ENCODE measurements at regions not wholly inside any gene's neighbourhood (a gene's known extent, or its start where the extent isn't known, plus 50 kb on each side); places are given as distances from the start of the nearest gene placed in this dataset.
A peak's percentile ranks its signal among the peaks of the same experiment; 100 is the strongest.

DNA sequence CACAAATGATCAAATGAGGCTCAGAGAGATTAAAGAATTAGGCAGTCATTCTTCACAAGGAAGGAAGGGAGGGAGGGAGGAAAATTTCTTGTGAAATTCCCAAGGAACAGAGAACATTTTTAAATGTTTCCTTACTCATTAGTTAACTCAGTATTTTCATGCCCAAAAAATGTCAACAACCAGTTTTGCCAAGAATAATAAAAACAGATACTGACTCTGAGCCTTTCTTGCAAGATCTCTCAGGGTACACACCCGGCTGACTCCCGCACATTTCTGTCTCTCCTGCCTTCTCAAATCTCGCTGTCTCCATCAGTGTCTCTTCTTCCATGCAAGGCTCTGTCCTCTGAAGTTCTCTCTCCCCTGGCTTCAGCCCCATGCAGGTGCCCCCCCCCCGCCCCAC lies 265.9 kb downstream of the TJP1 start:
- no peak for DNase-seq (ENCODE audit: low read depth in 2 of 2)

DNA sequence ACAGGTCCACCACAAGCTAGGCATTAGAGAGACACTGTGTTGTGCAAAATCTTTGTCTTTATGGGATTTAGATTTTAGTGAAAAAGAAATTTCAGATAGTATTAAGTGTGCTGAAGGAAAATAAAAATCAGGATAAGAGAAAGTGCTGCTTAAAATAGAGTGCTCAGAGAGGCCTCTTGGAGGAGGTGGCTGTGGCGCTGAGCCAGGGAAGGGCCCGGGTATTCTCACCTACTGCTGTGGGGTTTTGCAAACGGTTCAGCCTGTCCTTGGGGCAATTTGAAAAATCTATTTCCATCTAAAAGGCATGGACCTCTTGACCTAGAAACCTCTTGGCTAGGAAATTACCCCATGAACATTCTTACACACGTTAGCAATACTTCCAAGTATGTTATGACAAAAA lies 267.7 kb downstream of the TJP1 start:
- no peak for DNase-seq (ENCODE audit: low read depth in 2 of 2)

DNA sequence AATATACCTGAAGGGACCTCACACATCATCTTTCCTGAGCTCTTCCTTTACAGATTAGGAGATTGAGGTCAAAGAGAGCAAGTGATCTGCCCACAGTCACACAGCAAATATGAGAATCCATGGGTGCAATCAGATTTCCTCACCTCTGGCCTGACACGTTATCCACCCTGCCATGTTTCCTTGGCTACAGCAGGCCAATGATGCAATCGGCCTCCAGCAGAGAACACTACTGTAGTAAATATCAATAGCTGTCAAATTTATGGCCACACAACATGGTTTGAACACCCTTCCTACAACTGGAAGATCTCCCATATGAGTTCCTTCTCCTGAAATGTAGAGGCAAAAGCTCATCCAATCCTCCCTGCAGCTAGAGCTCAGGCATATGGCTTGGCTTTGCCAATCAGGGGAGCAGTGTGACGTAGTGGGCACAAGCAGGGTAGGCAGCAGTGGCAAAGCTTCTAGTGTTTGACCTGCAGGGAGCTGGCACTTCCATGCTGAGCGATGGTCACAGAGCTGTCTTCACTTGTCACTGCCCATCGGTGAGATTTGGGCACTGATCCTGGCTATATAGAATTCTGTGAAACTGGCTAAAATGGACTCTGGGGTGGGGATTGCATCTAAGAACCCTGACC lies 271.3 kb downstream of the TJP1 start:
- DNase-seq (ENCODE audit: low read depth in 2 of 2): no peak

DNA sequence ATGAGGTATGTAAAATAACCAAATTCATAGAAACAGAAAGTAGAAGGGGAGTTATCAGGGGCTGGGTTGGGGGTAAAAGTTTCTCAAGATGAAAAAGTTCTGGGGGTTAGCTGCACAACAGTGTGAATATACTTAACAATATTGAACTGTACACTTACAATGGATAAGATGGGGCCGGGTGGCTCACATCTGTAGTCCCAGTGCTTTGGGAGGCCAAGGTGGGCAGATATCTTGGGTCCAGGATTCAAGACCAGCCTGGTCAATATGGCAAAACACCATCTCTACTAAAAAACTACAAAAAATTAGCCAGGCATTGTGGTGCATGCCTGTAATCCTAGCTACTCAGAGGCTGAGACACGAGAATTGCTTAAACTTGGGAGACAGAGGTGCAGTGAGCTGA lies 274.3 kb downstream of the TJP1 start:
- no peak for DNase-seq (ENCODE audit: low read depth in 2 of 2)

DNA sequence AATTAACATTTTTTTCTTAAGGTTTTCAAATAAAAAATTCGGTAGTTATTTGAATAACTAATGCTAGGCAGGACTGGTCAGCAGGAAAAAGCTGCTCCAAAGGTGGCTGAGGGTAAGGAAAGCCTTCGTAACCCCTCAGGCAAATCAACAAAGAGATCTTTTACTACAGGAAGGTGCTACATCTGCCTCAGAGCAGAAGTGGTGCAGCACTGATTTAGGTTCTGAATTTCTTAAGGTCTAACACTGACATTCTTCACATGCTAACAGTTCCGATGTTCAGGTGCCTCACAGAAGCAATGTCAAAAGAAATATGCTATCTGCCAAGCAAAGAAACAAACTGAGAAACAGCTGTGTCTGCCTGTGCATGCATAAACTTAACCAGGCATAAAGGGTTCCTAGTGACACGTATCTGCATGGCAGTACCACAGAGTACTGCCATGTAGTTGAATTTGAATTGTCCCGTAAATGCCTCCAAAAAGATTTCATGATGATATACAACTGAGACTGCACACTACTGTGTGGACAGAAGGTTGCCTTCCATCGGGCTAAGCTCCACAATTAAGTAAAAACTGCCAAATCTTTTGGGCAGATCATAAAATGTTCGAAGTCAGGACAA lies 275.0 kb upstream of the NSMCE3 start:
- DNase-seq (ENCODE audit: low read depth in 2 of 2): no peak

DNA sequence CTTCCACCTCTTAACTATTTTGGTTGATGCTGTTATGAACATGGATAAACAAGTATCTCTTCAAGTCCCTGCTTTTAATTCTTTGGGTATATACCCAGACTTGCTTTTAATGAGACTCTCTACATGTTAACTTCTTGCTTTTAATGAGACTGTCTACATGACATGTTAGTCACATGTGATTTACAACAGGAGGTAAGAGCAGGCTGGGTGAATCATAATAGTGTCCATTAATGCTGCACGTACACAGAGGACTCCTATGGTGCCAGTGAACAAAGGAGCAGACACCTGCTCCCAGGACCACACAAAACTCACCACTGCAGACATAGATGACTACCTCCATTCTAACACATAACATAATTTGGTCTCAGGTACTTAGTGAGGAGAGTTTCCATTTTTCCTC lies 273.4 kb upstream of the NSMCE3 start:
- DNase-seq (ENCODE audit: low read depth in 2 of 2): no peak

DNA sequence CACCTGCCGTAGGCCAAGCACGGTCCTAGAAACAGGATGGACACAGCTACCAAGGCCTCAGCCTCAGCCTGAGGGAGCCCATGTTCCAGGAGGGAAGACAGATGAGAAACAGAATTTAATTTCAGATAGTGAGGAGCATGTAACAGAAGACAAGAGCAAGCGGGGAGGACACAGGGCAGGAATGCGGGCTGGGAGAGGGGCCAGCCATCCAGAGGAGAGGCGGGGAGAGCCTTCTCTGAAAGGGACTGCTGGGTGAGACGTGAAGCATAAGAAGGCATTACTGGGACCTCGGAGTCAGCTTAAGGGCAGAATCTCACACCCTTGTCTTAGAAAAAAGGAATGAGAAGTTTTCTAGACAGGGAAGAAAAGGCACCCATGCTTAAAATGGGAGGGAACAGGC lies 271.7 kb upstream of the NSMCE3 start:
- no peak for DNase-seq (ENCODE audit: low read depth in 2 of 2)

DNA sequence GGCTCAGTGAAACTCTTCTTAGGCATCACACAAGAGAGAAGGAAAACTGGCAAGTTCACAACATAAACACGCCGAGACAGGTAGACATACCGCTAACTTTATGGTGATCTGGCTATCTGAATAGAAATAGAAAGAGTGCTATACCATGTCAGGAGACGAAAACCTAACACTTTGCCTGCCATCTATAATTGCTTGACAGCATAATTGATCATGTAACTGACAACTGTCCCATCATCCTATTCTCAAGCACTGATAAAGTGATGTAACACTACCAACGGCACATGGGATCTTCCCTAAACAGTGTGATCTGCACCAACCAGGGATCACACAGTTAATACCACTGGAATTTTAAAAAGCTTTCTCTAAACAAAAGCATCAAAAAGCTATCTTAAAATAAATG lies 270.9 kb upstream of the NSMCE3 start:
- no peak for DNase-seq (ENCODE audit: low read depth in 2 of 2)

DNA sequence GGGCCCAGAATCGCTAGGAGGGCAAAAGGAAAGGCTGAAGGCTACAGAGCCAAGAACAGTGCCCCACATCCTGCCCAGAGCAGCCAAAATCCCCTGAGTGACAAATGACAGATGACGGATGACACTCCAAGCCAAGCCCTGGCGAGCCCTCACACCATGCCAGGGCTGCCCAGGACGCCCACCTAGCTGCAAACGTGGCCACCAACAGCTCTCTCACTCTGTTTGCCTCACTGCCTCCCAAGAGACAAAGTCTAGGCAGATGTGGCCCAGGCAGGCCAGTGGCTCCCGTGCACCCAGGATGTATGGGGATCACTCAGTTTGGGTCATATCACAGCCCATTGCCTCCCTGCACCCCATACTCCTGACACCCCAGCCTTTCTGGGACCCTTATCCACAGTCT lies 270.1 kb upstream of the NSMCE3 start:
- DNase-seq (ENCODE audit: low read depth in 2 of 2): no peak

DNA sequence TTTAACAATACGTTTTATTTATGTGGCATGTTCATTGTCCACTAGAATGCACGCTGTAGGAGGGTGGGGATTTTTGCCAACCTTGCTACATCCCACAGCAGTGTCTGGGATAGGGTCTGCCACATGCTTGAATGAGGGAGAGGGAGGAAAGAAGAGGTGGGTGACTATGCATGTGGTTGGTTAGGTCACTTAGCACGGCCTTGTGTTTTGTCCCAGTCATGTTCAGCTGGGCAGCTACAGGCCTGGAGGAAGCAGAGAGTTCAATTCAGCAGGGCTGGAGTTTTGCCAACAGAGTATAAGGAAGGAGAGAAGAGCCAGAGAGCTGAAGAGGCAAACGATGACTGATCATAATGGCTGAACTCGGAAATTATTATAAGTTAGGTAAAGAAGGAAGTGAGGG lies 268.4 kb upstream of the NSMCE3 start:
- DNase-seq (ENCODE audit: low read depth in 2 of 2): peak in 1 of 2 donors; percentile 7

DNA sequence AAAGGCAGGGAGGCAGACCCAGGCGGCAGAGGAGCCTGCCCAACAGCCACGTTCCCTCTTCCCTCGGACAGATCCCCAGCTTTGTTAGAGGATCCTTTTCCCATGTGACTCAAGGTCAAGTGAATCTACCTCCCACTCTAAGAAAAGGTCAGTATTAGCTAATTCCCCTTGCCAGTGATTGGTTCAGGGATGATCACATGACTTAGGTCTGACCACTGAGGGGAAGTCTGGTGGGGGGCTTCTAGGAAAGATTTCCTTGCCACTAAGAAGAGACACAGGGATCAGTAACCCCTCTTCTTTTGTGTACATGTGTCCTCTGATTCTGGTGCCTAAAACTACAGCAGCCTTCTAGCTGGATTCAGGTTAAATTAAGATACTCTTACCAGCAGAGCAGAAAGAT lies 266.3 kb upstream of the NSMCE3 start:
- DNase-seq (ENCODE audit: low read depth in 2 of 2): no peak

DNA sequence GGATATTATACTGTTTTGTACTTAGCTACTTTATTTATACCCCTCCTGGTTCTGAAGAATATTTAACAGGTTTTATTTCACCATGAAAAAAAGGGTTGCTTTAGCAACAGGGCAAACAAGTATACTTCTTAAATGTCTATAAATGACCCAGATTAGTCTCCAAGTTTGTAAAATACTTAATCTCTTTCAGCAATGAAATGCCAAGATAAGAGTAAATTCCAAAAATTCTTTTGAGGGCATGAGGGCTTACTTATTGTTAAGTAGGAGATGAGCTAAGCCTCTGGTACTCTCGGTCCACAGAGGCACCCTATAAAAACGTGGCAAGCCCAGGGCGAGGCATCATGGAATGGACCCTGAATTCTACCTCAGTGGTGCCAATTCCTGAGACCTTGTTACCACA lies 264.8 kb upstream of the NSMCE3 start:
- DNase-seq (ENCODE audit: low read depth in 2 of 2): no peak

DNA sequence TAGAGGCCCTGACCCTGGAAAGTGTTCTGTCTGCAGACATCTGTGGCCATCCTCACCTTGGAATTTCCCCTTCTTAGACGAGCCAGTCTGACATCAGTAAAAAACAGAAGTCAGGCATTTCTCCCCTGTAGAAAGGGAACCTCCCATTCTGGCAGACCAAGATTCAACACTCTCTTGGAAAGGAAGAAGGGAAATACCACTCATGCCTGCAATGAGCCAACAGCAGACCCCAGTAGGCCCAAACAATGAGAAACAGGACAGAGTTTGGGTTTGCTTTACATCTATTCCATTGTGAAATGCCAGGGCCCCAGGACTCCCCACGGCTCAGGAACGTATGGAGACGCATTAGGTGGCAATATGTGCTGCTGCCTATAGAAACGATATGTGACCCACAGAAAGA lies 264.0 kb upstream of the NSMCE3 start:
- peak; percentile 3 to 20 for DNase-seq (ENCODE audit: low read depth in 2 of 2)

DNA sequence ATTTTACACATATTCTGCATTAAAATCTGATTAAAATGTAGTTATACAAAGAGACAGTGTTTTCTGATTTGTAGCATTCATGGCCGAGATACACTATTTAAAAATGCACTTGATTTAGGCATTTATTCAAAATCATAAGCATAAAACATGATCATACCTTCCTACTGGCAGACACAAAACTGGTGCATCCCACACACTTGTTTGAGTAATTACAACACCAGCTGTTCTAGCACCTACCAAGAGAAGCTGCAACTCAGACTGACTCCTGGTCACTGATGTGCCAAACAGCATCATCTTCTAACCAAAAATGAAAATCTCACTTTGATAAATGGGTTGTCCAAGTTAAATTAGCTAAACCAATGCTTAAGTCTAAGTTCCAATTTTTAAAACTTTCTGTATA lies 262.7 kb upstream of the NSMCE3 start:
- no peak for DNase-seq (ENCODE audit: low read depth in 2 of 2)

DNA sequence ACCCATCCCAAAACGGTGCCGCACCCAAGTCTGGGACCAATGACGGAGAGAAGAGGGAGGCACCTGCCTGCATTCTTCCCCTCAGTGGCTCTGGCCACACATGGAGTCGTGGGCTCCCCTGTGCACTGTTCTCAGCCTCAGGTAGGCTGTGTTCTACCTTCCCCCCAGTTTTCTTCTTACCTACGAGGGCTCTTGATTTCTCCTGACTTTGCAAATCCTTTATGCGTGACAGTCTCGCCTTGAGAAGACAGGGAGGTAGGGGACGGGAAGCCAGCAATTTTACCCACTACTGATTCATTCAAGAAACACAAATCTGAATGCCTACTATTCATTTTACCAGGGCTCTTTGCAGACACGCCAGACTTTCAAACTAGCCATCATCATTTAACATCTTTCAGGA lies 261.3 kb upstream of the NSMCE3 start:
- DNase-seq (ENCODE audit: low read depth in 2 of 2): no peak

DNA sequence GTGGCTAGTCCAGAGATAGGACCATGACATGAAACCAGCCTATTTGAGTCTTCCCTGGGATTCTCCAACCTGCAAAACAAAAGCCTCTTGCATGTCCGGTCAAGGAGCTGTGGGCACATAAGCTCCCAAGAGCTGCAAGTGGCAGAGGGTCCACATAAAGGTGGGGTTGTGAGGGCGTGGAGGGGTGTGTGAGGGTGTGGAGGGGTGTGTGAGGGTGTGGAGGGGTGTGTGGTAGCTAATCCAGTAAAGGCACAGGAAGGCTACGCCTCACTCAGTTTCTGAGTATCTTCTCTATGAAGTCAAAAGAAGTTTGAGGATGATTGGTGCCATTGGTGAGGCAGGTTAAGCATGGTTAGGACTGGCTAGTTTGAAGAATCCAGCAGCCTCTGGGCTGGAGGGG lies 259.4 kb upstream of the NSMCE3 start:
- no peak for DNase-seq (ENCODE audit: low read depth in 2 of 2)

DNA sequence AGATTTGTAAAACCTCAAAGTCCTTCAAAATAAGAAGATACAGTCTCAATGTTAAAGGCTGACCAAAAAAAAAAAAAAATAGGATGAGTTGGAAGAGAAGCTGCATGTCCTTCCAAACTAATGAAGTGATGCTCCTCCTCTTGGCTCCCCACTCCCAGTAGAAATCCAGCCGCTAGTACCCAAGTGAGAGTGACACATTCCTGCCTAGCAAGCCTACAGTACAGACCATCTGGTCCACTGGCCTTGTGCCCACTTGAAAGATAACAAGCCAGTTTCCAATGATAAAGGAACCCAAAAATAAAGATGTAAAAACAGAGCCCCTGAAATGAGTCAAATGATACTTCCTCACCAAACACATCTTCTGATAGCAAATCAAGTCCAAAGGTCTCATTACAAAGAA lies 258.7 kb upstream of the NSMCE3 start:
- DNase-seq (ENCODE audit: low read depth in 2 of 2): no peak

DNA sequence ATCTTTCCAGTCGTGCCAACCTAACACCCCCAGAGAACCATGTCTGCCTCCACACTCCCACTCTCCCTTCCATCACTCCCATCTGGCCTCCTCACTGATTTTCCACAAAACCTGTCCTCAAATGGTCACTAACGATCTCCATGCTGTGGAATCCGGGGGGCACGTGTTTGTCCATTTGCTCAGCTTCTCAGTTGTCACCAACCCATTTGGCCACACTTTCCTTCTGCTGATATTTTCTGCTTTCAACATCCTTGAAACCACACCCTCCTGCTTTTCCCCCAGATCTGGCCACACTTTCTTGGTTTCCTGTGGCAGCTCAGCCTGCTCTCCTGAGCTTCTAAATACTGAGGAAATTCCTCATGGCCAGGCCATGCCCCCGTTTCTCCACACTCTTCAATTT lies 257.2 kb upstream of the NSMCE3 start:
- no peak for DNase-seq (ENCODE audit: low read depth in 2 of 2)

DNA sequence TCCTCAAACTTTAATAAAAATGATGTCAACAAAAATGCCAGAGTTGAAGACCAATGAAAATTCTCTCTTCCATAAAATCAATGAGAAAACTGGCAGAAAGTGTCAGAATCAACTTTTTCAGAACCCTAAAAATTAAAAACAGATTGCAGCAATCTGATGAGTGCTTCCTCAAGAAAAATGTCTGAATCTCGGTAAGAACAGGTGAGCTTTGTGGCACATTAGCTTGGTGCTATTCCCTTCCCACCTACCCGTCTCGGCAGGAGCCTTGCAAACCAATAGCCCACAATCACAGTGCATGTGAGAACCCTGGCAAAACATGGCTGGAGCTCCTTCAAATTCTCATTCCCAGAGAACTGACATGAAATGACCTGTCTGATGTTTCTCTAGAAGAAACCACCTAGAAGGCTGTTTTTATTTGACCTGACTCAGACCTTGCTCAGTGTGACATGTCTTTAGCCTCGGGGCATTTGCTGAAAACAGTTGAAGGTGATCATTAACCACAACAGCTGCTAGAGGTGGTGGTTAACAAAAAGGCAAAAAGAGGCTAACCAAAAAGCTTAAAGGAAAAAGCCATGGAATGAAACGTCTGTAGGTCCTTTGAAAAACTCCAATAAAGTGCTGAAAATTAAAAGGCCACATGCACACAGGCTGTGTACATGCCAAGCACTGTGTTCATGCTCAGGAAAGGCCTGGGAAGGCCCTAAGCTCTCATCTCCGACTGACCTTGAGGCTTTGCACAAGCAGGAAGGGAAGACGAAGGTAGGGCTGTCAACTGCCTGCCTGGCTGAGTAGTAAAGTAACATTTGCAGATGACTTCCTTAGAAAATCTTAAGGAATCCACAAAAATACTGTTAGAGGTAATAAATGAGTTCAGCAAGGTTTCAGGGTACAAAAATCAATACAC lies 253.0 kb upstream of the NSMCE3 start:
- DNase-seq (ENCODE audit: low read depth in 2 of 2): no peak

DNA sequence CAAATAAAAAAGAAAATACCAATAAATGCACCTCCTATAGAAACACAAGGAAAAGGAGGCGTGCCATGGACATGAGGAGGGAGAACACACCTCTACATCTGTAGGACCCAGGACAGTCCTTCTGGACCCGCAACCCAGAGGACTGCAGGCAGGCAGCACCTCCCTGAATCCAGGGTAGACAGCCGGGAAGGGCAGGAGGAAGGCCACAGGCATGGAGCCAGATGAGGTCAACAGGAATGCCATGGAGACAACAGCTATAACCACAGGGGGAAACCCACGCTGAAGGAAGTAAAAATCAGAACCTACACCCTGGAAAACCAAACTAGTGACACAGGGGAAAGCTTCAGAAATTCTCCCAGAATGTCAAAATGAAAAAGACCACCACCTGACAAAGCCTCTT lies 248.8 kb upstream of the NSMCE3 start:
- peak; percentile 41 to 47 for DNase-seq (ENCODE audit: low read depth in 2 of 2)

DNA sequence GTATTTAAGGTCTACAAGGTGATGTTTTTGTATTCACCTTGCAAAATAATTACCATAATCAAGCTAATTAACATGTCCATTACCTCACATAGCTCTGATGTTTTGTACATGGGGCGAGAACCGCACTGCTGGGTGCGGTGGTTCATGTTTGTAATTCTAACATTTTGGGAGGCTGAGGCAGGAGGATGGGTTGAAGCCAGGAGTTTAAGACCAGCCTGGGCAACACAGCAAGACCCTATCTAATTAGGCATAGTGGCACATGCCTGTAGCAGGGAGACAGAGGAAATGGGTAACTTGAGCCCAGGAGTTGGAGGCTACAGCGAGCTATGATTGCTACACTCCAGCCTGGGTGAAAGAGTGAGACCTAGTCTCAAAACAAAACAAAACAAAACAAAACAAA lies 248.2 kb upstream of the NSMCE3 start:
- DNase-seq (ENCODE audit: low read depth in 2 of 2): no peak

DNA sequence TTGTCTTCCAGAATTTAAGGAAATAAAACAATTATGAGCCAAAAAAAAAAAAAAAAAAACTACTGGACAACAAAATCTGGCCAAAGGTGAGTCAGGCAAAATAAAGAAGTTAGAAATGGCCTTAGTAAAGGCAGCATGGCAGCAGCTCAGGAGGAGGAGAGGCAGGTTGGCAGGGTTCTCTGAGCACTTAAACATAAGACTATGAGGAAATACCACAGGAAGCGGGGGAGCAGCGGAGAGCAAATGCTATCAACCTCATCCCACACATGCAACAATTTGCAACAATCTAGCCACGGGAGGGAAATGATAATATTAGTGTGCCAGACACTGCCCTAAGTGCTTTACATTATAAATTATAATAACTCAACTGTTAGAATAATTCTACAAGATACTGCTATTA lies 247.3 kb upstream of the NSMCE3 start:
- DNase-seq (ENCODE audit: low read depth in 2 of 2): no peak

DNA sequence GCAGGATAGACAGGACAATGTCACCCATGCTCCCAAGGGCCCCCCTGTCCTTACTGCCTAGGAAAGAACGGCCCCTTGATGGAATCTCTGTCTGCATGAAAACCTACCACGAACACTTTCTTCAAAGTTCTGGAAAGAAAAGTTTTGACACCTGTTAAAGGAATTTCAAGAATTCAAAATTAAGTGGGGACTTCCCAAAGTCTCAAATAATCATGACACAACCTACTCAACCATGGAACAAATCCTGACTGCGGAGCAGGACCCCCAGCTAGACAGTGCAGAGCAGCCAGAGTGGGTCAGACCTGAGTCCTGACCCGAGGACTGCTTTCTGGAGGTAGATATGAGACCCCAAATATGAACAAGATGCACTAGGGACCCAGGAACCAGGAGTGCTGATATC lies 245.3 kb upstream of the NSMCE3 start:
- no peak for DNase-seq (ENCODE audit: low read depth in 2 of 2)

Measured in dermis microvascular lymphatic vessel endothelial cell (primary cell).